GM23338 (cell line): ENCODE measurements at regions not wholly inside any gene's neighbourhood (a gene's known extent, or its start where the extent isn't known, plus 50 kb on each side); places are given as distances from the start of the nearest gene placed in this dataset.

Source experiments
- CREB1 ChIP-seq: fragments of 250-450 bp; sonication (Bioruptor Pico); IDR thresholded peaks from 2 replicates; pipeline ENCODE4 v1.5.0; 2020; ENCODE audit warnings: low read depth, mild to moderate bottlenecking, moderate library complexity
- EZH2 ChIP-seq: fragments of 200-600 bp; sonication (generic); IDR thresholded peaks from one replicate; pipeline ENCODE4 v1.8.0; 2017; ENCODE audit warnings: antibody characterized with exemption, mild to moderate bottlenecking, low read depth; ENCODE audit not compliant: unreplicated experiment
- JUNB ChIP-seq: IDR thresholded peaks from one replicate; pipeline ENCODE4 v1.6.1; 2016; ENCODE audit warnings: antibody characterized with exemption; ENCODE audit not compliant: unreplicated experiment
- POLR2AphosphoS5 ChIP-seq: IDR thresholded peaks from 2 replicates; pipeline ENCODE4 v1.6.1; 2016; ENCODE audit warnings: antibody characterized with exemption, low read depth
- ZNF114 ChIP-seq: fragments of 250-450 bp; sonication (Bioruptor Pico); IDR thresholded peaks from 2 replicates; pipeline ENCODE4 v1.5.0; 2020; ENCODE audit warnings: mild to moderate bottlenecking, moderate library complexity
- TF ChIP-seq, protein P1 (sequence below), 2 experiments: fragments of 200-600 bp in 1 of 2; sonication (generic) in 1 of 2; conservative IDR thresholded peaks; 2 replicates each; pipeline versions ENCODE4 v1.5.1 to v1.6.1; 2016 to 2017; ENCODE audit warnings: antibody characterized with exemption in 2 of 2, low read depth in 2 of 2, mild to moderate bottlenecking in 2 of 2, moderate library complexity in 1 of 2
- TF ChIP-seq, protein P2 (sequence below): IDR thresholded peaks from one replicate; pipeline ENCODE4 v1.6.1; 2018; ENCODE audit warnings: antibody characterized with exemption; ENCODE audit not compliant: unreplicated experiment

DNA sequence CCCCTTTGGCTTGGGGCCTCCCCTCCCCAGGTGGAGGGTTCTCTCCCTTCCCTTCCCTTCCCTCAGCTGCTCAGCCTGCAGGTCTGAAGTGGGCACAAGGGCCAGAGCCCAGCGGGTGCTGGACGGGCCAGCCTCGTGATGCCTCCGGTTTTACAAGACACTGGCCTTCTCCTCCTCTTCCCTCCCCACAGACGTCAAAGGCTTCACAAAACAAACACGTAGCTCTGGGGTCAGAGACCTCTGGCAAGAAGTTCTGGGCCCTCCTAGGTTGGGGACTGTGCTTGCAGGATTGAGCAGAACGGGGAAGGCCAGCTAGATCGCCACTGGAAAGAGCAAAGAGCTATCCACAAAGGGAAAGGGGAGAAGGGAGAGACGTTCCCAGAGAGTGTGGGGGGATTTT is 81.4 kb upstream of the TPM1 start:
- no peak for TF ChIP-seq JUNB
- TF ChIP-seq, protein P1, sequence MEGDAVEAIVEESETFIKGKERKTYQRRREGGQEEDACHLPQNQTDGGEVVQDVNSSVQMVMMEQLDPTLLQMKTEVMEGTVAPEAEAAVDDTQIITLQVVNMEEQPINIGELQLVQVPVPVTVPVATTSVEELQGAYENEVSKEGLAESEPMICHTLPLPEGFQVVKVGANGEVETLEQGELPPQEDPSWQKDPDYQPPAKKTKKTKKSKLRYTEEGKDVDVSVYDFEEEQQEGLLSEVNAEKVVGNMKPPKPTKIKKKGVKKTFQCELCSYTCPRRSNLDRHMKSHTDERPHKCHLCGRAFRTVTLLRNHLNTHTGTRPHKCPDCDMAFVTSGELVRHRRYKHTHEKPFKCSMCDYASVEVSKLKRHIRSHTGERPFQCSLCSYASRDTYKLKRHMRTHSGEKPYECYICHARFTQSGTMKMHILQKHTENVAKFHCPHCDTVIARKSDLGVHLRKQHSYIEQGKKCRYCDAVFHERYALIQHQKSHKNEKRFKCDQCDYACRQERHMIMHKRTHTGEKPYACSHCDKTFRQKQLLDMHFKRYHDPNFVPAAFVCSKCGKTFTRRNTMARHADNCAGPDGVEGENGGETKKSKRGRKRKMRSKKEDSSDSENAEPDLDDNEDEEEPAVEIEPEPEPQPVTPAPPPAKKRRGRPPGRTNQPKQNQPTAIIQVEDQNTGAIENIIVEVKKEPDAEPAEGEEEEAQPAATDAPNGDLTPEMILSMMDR (conservative IDR thresholded peaks at IDR 0.05; ENCODE audit: low read depth in 2 of 2), result no peak
- TF ChIP-seq EZH2, result no peak
- TF ChIP-seq, protein P2, sequence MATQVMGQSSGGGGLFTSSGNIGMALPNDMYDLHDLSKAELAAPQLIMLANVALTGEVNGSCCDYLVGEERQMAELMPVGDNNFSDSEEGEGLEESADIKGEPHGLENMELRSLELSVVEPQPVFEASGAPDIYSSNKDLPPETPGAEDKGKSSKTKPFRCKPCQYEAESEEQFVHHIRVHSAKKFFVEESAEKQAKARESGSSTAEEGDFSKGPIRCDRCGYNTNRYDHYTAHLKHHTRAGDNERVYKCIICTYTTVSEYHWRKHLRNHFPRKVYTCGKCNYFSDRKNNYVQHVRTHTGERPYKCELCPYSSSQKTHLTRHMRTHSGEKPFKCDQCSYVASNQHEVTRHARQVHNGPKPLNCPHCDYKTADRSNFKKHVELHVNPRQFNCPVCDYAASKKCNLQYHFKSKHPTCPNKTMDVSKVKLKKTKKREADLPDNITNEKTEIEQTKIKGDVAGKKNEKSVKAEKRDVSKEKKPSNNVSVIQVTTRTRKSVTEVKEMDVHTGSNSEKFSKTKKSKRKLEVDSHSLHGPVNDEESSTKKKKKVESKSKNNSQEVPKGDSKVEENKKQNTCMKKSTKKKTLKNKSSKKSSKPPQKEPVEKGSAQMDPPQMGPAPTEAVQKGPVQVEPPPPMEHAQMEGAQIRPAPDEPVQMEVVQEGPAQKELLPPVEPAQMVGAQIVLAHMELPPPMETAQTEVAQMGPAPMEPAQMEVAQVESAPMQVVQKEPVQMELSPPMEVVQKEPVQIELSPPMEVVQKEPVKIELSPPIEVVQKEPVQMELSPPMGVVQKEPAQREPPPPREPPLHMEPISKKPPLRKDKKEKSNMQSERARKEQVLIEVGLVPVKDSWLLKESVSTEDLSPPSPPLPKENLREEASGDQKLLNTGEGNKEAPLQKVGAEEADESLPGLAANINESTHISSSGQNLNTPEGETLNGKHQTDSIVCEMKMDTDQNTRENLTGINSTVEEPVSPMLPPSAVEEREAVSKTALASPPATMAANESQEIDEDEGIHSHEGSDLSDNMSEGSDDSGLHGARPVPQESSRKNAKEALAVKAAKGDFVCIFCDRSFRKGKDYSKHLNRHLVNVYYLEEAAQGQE, result no peak
- TF ChIP-seq CREB1 (CRISPR knock-in tag), result no peak
- no peak for TF ChIP-seq POLR2AphosphoS5
- TF ChIP-seq ZNF114 (CRISPR knock-in tag), result no peak
